Activated naive CD4-positive, alpha-beta T cell treated with anti-CD3 and anti-CD28 coated beads, Interleukin-2, amount 50 U/mL, for 72 hours (primary cell): ENCODE measurements at regions not wholly inside any gene's neighbourhood (a gene's known extent, or its start where the extent isn't known, plus 50 kb on each side); places are given as distances from the start of the nearest gene placed in this dataset.
"Not testable (repeated sequence)": the region's sequence is repeated elsewhere in the genome, so short reads cannot be mapped to it uniquely, and the experiment has no call there.

Source experiments
- ATAC-seq, 2 donors: fragments of 150-1000 bp; cut with Tn5 transposase; 2 replicates each; pipeline ENCODE4 v1.10.0; 2021; ENCODE audit warnings: mild to moderate bottlenecking in 2 of 2, moderate library complexity in 2 of 2
- DNase-seq, 2 donors: peaks; one replicate each; pipeline ENCODE4 v3.0.0; 2021 to 2022; ENCODE audit warnings: low spot score in 2 of 2
- H3K27ac Mint-ChIP-seq, 2 donors: one replicate each; pipeline ENCODE4 v1.8.0; 2022; ENCODE audit warnings: mild to moderate bottlenecking in 2 of 2, mixed read lengths in 2 of 2
- H3K36me3 Mint-ChIP-seq, 2 donors: one replicate each; pipeline ENCODE4 v1.8.0; 2022; ENCODE audit warnings: mixed read lengths in 2 of 2
- H3K9me3 Mint-ChIP-seq, 2 donors: one replicate each; pipeline ENCODE4 v1.8.0; 2022; ENCODE audit warnings: mixed read lengths in 2 of 2

- no peak overlapping the region for H3K27ac Mint-ChIP-seq
- DNase-seq (no peak), ATAC-seq (no peak)
- peaks cover 0 to 4% of the 10 kb centered on the region in 2 donors for H3K9me3 Mint-ChIP-seq
- H3K36me3 Mint-ChIP-seq, result no peaks in the 10 kb centered on the region
Measured at GRCh38 chr15:24292837-24293236, 382.7 kb upstream of the NPAP1 start.

GRCh38 chr15:24300804-24301368, 374.7 kb upstream of the NPAP1 start:
- not testable (repeated sequence) for H3K27ac Mint-ChIP-seq, H3K9me3 Mint-ChIP-seq, DNase-seq, ATAC-seq, H3K36me3 Mint-ChIP-seq

- not testable (repeated sequence) for H3K9me3 Mint-ChIP-seq, H3K27ac Mint-ChIP-seq, H3K36me3 Mint-ChIP-seq, ATAC-seq, DNase-seq
Measured at GRCh38 chr15:24301999-24302398, 373.6 kb upstream of the NPAP1 start.

- H3K36me3 Mint-ChIP-seq, H3K9me3 Mint-ChIP-seq: not testable (repeated sequence)
Measured at GRCh38 chr15:24304747-24305146, 370.8 kb upstream of the NPAP1 start.

GRCh38 chr15:24305643-24306042, 369.9 kb upstream of the NPAP1 start:
- not testable (repeated sequence) for H3K9me3 Mint-ChIP-seq, H3K36me3 Mint-ChIP-seq, DNase-seq, H3K27ac Mint-ChIP-seq, ATAC-seq

More at GRCh38 chr15:24304747-24305146, 370.8 kb upstream of the NPAP1 start:
- H3K27ac Mint-ChIP-seq, DNase-seq, ATAC-seq: not testable (repeated sequence)

- not testable (repeated sequence) for ATAC-seq, H3K9me3 Mint-ChIP-seq, H3K27ac Mint-ChIP-seq, H3K36me3 Mint-ChIP-seq, DNase-seq
Measured at GRCh38 chr15:24309700-24310099, 365.9 kb upstream of the NPAP1 start.

- H3K27ac Mint-ChIP-seq, DNase-seq, H3K36me3 Mint-ChIP-seq, ATAC-seq: not testable (repeated sequence)
- peaks cover 0 to 10% of the 10 kb centered on the region in 2 donors for H3K9me3 Mint-ChIP-seq
Measured at GRCh38 chr15:24311692-24312091, 363.9 kb upstream of the NPAP1 start.

GRCh38 chr15:24316326-24316725, 359.2 kb upstream of the NPAP1 start:
- not testable (repeated sequence) for DNase-seq, H3K27ac Mint-ChIP-seq, H3K36me3 Mint-ChIP-seq, ATAC-seq
- H3K9me3 Mint-ChIP-seq, result peaks cover 6 to 14% of the 10 kb centered on the region in 2 donors

- peaks cover 6 to 14% of the 10 kb centered on the region in 2 donors for H3K9me3 Mint-ChIP-seq
- H3K36me3 Mint-ChIP-seq, result peaks cover 5 to 8% of the 10 kb centered on the region in 2 donors
Measured at GRCh38 chr15:24318981-24319380, 356.6 kb upstream of the NPAP1 start.

GRCh38 chr15:24324096-24324495, 351.5 kb upstream of the NPAP1 start:
- not testable (repeated sequence) for H3K27ac Mint-ChIP-seq, ATAC-seq, DNase-seq, H3K36me3 Mint-ChIP-seq
- H3K9me3 Mint-ChIP-seq, result peaks cover 8 to 11% of the 10 kb centered on the region in 2 donors

More at GRCh38 chr15:24318981-24319380, 356.6 kb upstream of the NPAP1 start:
- no peak overlapping the region for H3K27ac Mint-ChIP-seq
- ATAC-seq (no peak), DNase-seq (no peak)

GRCh38 chr15:24326513-24326912, 349.1 kb upstream of the NPAP1 start:
- not testable (repeated sequence) for H3K36me3 Mint-ChIP-seq, ATAC-seq, H3K27ac Mint-ChIP-seq, DNase-seq, H3K9me3 Mint-ChIP-seq

GRCh38 chr15:24331964-24332363, 343.6 kb upstream of the NPAP1 start:
- H3K27ac Mint-ChIP-seq, H3K36me3 Mint-ChIP-seq, DNase-seq, ATAC-seq: not testable (repeated sequence)
- peaks cover 9 to 22% of the 10 kb centered on the region in 2 donors for H3K9me3 Mint-ChIP-seq

GRCh38 chr15:24341876-24342275, 333.7 kb upstream of the NPAP1 start:
- ATAC-seq, DNase-seq, H3K36me3 Mint-ChIP-seq, H3K27ac Mint-ChIP-seq: not testable (repeated sequence)
- H3K9me3 Mint-ChIP-seq, result peaks cover 9 to 19% of the 10 kb centered on the region in 2 donors

GRCh38 chr15:24352777-24353176, 322.8 kb upstream of the NPAP1 start:
- H3K9me3 Mint-ChIP-seq, result peaks cover 10% of the 10 kb centered on the region in 2 donors
- ATAC-seq, H3K36me3 Mint-ChIP-seq, DNase-seq, H3K27ac Mint-ChIP-seq: not testable (repeated sequence)

GRCh38 chr15:24381103-24381502, 294.5 kb upstream of the NPAP1 start:
- not testable (repeated sequence) for ATAC-seq, H3K36me3 Mint-ChIP-seq

GRCh38 chr15:24385258-24385657, 290.3 kb upstream of the NPAP1 start:
- not testable (repeated sequence) for DNase-seq, H3K27ac Mint-ChIP-seq, H3K36me3 Mint-ChIP-seq, ATAC-seq, H3K9me3 Mint-ChIP-seq

More at GRCh38 chr15:24381103-24381502, 294.5 kb upstream of the NPAP1 start:
- H3K9me3 Mint-ChIP-seq, result peaks cover 4 to 26% of the 10 kb centered on the region in 2 donors
- DNase-seq, H3K27ac Mint-ChIP-seq: not testable (repeated sequence)

- DNase-seq (no peak), ATAC-seq (no peak)
- Mint-ChIP-seq H3K36me3 (no peaks in the 10 kb centered on the region), H3K9me3 (peaks cover 0 to 4% of the 10 kb centered on the region in 2 donors), H3K27ac (no peak overlapping the region)
Measured at GRCh38 chr15:24394303-24394702, 281.3 kb upstream of the NPAP1 start.

GRCh38 chr15:24412649-24413048, 262.9 kb upstream of the NPAP1 start:
- not testable (repeated sequence) for H3K27ac Mint-ChIP-seq, ATAC-seq, DNase-seq
- Mint-ChIP-seq H3K36me3 (peaks cover 0 to 12% of the 10 kb centered on the region in 2 donors), H3K9me3 (peaks cover 15 to 22% of the 10 kb centered on the region in 2 donors)
